ENCODE measurements at regions not wholly inside any gene's neighbourhood (a gene's known extent, or its start where the extent isn't known, plus 50 kb on each side); places are given as distances from the start of the nearest gene placed in this dataset.

- DNase-seq (ENCODE audit: missing footprints) (no peak), ATAC-seq (no peak)
- intact Hi-C loops (cut with DNase I) = no loop called here
Observed at GRCh38 chr11:39174965-39175364, 2284.5 kb downstream of the LRRC4C start.

DNA sequence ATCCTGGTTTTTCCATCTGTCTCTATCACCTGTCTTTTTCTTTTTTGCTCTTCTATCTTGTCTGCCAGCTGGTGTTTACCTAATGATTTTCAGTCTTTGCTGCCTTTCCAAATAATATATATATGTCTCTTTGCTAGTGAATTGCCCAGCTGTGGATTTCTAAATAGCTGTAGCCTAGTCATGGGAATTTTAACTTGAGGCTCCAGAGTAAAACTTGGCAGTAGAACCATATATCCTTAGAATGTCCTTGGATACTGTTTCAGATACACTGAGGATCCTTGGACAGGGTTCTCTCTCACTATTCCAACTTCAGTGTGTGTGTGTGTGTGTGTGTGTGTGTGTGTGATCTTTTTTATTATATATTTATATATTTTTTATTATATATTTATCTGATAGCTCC lies 2285.3 kb downstream of the LRRC4C start:
- ATAC-seq (no peak), DNase-seq (ENCODE audit: missing footprints) (no peak)
- intact Hi-C loops (cut with DNase I) = no loop called here

DNA sequence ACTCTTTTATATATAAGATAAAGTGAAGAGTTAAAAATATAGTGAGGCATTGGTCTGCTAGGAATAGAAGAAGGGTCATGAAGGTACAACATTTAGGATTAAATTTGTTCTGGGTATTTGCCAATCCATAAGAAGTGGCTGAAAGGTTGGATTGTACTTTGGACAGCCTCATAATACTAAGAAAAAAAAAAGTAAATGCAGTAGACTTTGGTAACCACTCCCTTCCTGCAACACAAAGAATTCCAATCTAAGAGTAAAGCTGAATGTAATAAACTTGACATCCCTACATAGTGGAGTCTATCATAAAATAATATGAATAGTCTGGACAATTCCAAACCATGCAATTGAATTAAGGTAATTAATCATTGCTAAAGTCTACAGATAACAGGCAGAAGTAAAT lies 2294.4 kb downstream of the LRRC4C start:
- ATAC-seq (no peak), DNase-seq (ENCODE audit: missing footprints) (no peak)
- intact Hi-C loops (cut with DNase I) = no loop called here

DNA sequence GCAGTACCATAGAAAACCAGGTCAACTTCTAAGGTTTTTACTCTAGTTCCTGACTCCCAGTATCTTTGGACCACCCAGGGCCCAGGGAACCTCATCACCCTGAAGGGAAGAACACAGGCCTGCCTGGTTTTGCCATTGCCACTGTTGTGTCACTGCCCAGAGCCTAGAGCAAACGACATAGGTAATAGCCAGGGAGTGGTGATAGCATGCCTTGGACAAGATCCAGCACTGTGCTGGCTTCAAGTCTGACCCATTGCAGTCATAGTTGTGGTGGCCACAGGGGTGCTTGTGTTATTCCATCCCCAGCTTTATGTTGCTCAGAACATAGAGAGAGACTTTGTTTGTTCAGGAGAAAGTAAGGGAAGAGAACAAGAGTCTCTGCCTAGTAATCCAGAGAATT lies 2310.2 kb downstream of the LRRC4C start:
- DNase-seq (ENCODE audit: missing footprints) (no peak), ATAC-seq (no peak)
- intact Hi-C loops (cut with DNase I) = no loop called here

DNA sequence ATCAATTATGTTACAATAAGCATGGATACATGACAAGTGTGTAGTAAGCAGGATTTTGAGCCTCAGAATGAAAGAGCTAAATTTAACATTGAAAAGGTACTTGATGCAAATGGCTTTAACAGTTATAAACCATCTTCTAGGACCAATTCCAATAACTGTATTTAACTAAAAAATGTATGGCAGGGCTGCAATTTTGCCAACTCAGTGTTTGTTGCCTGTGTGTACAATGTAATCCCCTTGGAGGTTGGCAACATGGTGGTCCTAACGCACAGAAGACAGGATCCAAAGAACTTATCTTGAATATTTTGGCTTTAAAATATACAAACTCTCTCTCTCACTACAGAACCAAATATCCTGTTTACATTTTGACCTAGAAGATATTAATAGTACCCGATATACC lies 2314.1 kb downstream of the LRRC4C start:
- intact Hi-C loops (cut with DNase I) = no loop called here
- no peak for DNase-seq (ENCODE audit: missing footprints)

GRCh38 chr11:39144351-39145130 lies 2314.9 kb downstream of the LRRC4C start:
- ATAC-seq (no peak), DNase-seq (ENCODE audit: missing footprints) (no peak)
- intact Hi-C loops (cut with DNase I) = no loop called here

More for the DNA sequence above, 2314.1 kb downstream of the LRRC4C start:
- ATAC-seq = no peak

GRCh38 chr11:39139581-39139980 lies 2319.9 kb downstream of the LRRC4C start:
- intact Hi-C loops (cut with DNase I) = no loop called here
- DNase-seq (ENCODE audit: missing footprints) (no peak), ATAC-seq (no peak)

DNA sequence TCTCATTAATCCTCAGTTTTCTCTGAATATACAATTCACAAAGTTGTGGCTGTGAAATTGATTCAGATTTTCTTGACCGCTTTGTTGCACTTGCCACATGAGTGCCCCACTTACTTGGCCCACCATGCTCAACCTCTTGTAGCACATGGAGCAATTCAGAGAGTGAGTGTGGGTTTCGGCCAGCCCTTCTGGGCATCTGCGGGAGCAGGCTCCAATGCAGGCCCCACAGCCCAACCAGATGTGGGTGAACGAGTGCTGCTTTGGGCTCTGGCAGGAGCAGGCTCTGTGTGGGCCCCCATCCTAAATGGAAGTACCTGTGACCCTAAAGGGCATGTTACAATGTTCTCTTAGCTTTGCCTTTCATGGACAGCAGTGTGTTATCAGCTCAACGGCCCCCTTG lies 2338.6 kb downstream of the LRRC4C start:
- intact Hi-C loops (cut with DNase I) = no loop called here
- DNase-seq (ENCODE audit: missing footprints) (no peak), ATAC-seq (no peak)

GRCh38 chr11:39113606-39114005 lies 2345.8 kb downstream of the LRRC4C start:
- intact Hi-C loops (cut with DNase I) = no loop called here
- DNase-seq (ENCODE audit: missing footprints) (no peak), ATAC-seq (no peak)

GRCh38 chr11:39102236-39102635 lies 2357.2 kb downstream of the LRRC4C start:
- intact Hi-C loops (cut with DNase I) = no loop called here
- ATAC-seq = no peak
- DNase-seq (ENCODE audit: missing footprints) = no peak

DNA sequence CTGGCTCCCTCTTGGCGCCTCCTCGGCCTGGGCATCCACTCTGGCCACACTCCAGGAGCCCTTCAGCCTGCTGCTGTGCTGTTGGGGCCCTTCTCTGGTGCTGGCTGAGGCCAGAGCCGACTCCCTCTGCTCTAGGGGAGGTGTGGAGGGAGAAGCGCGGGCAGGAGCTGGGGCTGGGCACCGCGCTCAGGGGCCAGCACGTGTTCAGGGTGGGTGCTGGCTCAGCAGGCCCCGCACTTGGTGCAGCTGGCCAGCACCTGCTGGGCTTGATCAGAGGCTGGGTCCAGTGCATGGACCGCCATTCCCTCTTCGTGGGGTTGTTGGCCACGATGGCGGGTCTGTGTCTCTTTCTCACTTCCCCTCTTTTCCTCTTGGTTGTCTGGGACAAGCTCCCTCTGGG lies 2381.0 kb downstream of the LRRC4C start:
- DNase-seq (ENCODE audit: missing footprints) (no peak), ATAC-seq (no peak)
- intact Hi-C loops (cut with DNase I) = no loop called here

- no peak for ATAC-seq
- DNase-seq (ENCODE audit: missing footprints) = no peak
Observed at GRCh38 chr11:39037611-39038010, 2421.8 kb downstream of the LRRC4C start.

GRCh38 chr11:39036021-39036420 lies 2423.4 kb downstream of the LRRC4C start:
- ATAC-seq (no peak), DNase-seq (ENCODE audit: missing footprints) (no peak)
- intact Hi-C loops (cut with DNase I) = no loop called here

More at GRCh38 chr11:39037611-39038010, 2421.8 kb downstream of the LRRC4C start:
- intact Hi-C loops (cut with DNase I) = no loop called here

- DNase-seq (ENCODE audit: missing footprints) = no peak
- intact Hi-C loops (cut with DNase I) = no loop called here
- no peak for ATAC-seq
Observed at GRCh38 chr11:39021539-39021938, 2423.5 kb upstream of the RAG2 start.

DNA sequence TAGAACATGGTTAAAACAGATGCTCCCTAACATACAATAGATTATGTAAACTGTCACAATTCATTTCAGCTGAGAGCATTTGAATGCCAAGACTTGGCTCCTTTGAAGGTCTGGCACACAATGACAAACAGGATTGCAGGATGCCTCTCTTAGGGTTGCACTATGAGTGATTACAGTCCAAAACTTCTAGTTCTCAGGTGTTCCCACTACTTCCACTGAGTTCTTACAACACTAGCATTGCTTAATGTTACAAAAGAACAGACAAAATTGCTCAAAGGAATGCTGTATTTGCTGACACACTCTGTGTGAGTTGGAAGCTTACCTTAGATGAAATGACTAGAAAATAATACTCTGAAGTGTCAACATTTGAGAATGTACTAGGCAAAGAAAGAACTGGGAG lies 2413.8 kb upstream of the RAG2 start:
- intact Hi-C loops (cut with DNase I) = no loop called here
- DNase-seq (ENCODE audit: missing footprints) (no peak), ATAC-seq (no peak)

GRCh38 chr11:38990841-38991240 lies 2392.8 kb upstream of the RAG2 start:
- DNase-seq (ENCODE audit: missing footprints) (no peak), ATAC-seq (no peak)
- intact Hi-C loops (cut with DNase I) = no loop called here

- ATAC-seq (no peak), DNase-seq (ENCODE audit: missing footprints) (no peak)
- intact Hi-C loops (cut with DNase I) = no loop called here
Observed at GRCh38 chr11:38990139-38990538, 2392.1 kb upstream of the RAG2 start.

GRCh38 chr11:38988908-38989307 lies 2390.9 kb upstream of the RAG2 start:
- DNase-seq (ENCODE audit: missing footprints) = no peak
- no peak for ATAC-seq

DNA sequence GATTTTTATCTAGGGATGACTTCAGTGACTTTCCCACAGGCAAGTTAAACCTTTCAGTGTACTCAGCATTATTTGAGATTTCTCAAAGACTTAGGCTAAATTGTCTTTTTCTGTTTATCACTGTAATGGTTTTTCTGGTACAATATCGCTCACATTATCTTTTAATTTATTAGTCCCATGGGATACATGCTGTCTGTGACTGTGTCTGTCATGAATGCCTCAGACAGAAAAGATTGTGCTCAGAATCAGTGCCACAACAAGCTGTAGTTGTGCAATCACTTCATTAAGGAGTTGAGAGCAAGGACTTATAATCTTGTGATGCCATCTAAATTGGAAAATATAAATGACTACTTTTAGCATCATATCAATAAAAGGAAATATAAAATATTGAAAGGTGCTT lies 2374.2 kb upstream of the RAG2 start:
- intact Hi-C loops (cut with DNase I) = no loop called here
- no peak for ATAC-seq

More at GRCh38 chr11:38988908-38989307, 2390.9 kb upstream of the RAG2 start:
- intact Hi-C loops (cut with DNase I) = no loop called here

GRCh38 chr11:38971141-38971540 lies 2373.1 kb upstream of the RAG2 start:
- intact Hi-C loops (cut with DNase I) = no loop called here
- ATAC-seq (no peak), DNase-seq (ENCODE audit: missing footprints) (no peak)

More for the DNA sequence above, 2374.2 kb upstream of the RAG2 start:
- no peak for DNase-seq (ENCODE audit: missing footprints)

DNA sequence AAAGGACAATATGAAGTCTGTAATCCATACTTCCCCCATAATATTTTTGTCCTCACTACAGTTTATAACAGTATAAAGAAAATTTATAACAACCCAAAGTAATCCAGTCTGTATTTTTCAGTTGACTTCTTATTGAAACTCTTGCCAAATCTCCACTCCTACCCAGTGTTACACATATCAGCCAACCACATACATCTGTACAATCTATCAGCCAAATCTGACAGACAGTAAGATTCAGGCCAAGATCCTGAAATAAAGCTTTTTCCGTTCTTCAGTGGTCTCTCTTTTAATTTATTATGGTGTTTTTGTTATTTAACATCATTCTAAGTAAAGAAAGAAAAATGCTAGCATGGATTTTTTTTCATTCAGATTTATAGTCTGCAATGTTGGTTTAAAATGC lies 2370.9 kb upstream of the RAG2 start:
- ATAC-seq (no peak), DNase-seq (ENCODE audit: missing footprints) (no peak)
- intact Hi-C loops (cut with DNase I) = no loop called here

Measured in Right ventricle myocardium inferior (tissue), 1 donor.